Smooth muscle cell (in vitro differentiated cells): ENCODE measurements at regions not wholly inside any gene's neighbourhood (a gene's known extent, or its start where the extent isn't known, plus 50 kb on each side); places are given as distances from the start of the nearest gene placed in this dataset.

Source experiments
- DNase-seq: peaks from one replicate; lab custom pipeline; 2025; ENCODE audit not compliant: unreplicated experiment; lab: John Stamatoyannopoulos, UW
- H2AFZ ChIP-seq: fragments of 200-600 bp; sonication (generic); 2 replicates; pipeline ENCODE4 v1.6.0; 2016; ENCODE audit warnings: antibody characterized with exemption, low read depth, mild to moderate bottlenecking
- H3F3A ChIP-seq: fragments of 200-600 bp; sonication (generic); 2 replicates; pipeline ENCODE4 v1.6.0; 2017; ENCODE audit warnings: antibody characterized with exemption, low read depth
- H3K27ac ChIP-seq: fragments of 200-600 bp; sonication (generic); 2 replicates; pipeline ENCODE4 v1.5.1; 2016; ENCODE audit warnings: low read depth, mild to moderate bottlenecking
- H3K27me3 ChIP-seq: fragments of 200-600 bp; sonication (generic); 2 replicates; pipeline ENCODE4 v1.6.1; 2016; ENCODE audit warnings: low read depth, mild to moderate bottlenecking
- H3K36me3 ChIP-seq: fragments of 200-600 bp; sonication (generic); 2 replicates; pipeline ENCODE4 v1.5.1; 2016; ENCODE audit warnings: low read depth
- H3K4me1 ChIP-seq: fragments of 200-600 bp; sonication (generic); 2 replicates; pipeline ENCODE4 v1.5.1; 2016; ENCODE audit warnings: low read depth
- H3K4me2 ChIP-seq: fragments of 200-600 bp; sonication (generic); 2 replicates; pipeline ENCODE4 v1.6.0; 2016; ENCODE audit warnings: mild to moderate bottlenecking
- H3K4me3 ChIP-seq: fragments of 200-600 bp; sonication (generic); 2 replicates; pipeline ENCODE4 v1.5.1; 2016; ENCODE audit warnings: mild to moderate bottlenecking
- H3K79me2 ChIP-seq: fragments of 200-600 bp; sonication (generic); 2 replicates; pipeline ENCODE4 v1.6.0; 2016; ENCODE audit warnings: low read depth, mild to moderate bottlenecking
- H3K9ac ChIP-seq: fragments of 200-600 bp; sonication (generic); 2 replicates; pipeline ENCODE4 v1.6.0; 2016; ENCODE audit warnings: low read depth
- H3K9me3 ChIP-seq: fragments of 200-600 bp; sonication (generic); replicated peaks from 2 replicates; pipeline ENCODE4 v1.5.1; 2016; ENCODE audit warnings: low read depth
- H4K20me1 ChIP-seq: fragments of 200-600 bp; sonication (generic); 2 replicates; pipeline ENCODE4 v1.6.0; 2016; ENCODE audit warnings: low read depth
- WGBS: methylation state at CpG from one replicate; pipeline ENCODE4 v1.1.7; 2016; ENCODE audit warnings: low lambda C conversion rate; 5-methylcytosine and 5-hydroxymethylcytosine counted together
- TF ChIP-seq, protein P1 (sequence below): fragments of 200-600 bp; sonication (generic); IDR thresholded peaks from 2 replicates; pipeline ENCODE4 v1.5.1; 2017; ENCODE audit warnings: borderline replicate concordance, mild to moderate bottlenecking, antibody characterized with exemption; ENCODE audit not compliant: insufficient read depth, poor library complexity, severe bottlenecking

DNA sequence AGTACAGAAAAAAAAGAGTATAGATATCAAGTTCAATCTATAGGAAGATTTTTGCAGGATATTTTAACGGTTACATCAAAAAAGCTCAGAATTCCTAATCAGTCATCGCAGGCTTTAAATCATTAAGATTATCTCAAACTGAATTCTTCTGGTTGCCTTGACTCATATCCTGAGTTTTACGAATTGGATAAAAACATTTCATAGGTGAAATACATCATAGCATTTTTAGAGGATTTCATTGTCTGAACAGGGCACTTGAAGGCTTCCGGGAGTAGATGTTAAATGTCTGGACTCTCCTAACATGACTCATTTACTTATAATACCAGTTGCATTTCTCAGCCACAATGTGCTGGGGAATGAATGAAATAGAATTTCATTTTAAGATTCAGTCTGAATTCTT is 2216.6 kb upstream of the RAG2 start:
- Histone ChIP-seq H3F3A (no peaks in the 10 kb centered on the region), H3K36me3 (no peaks in the 10 kb centered on the region), H4K20me1 (no peaks in the 10 kb centered on the region), H2AFZ (peak overlapping the region; percentile 56), H3K4me2 (peak overlapping the region; percentile 28), H3K4me1 (no peaks in the 10 kb centered on the region), H3K9me3 (no peaks in the 10 kb centered on the region), H3K4me3 (no peak overlapping the region), H3K9ac (no peak overlapping the region), H3K27me3 (no peaks in the 10 kb centered on the region), H3K27ac (peak overlapping the region; percentile 76), H3K79me2 (no peaks in the 10 kb centered on the region)
- no peak for DNase-seq
- 22% methylated on average over 4 of the region's 4 CpGs for WGBS
- TF ChIP-seq, protein P1, sequence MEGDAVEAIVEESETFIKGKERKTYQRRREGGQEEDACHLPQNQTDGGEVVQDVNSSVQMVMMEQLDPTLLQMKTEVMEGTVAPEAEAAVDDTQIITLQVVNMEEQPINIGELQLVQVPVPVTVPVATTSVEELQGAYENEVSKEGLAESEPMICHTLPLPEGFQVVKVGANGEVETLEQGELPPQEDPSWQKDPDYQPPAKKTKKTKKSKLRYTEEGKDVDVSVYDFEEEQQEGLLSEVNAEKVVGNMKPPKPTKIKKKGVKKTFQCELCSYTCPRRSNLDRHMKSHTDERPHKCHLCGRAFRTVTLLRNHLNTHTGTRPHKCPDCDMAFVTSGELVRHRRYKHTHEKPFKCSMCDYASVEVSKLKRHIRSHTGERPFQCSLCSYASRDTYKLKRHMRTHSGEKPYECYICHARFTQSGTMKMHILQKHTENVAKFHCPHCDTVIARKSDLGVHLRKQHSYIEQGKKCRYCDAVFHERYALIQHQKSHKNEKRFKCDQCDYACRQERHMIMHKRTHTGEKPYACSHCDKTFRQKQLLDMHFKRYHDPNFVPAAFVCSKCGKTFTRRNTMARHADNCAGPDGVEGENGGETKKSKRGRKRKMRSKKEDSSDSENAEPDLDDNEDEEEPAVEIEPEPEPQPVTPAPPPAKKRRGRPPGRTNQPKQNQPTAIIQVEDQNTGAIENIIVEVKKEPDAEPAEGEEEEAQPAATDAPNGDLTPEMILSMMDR, result no peak

DNA sequence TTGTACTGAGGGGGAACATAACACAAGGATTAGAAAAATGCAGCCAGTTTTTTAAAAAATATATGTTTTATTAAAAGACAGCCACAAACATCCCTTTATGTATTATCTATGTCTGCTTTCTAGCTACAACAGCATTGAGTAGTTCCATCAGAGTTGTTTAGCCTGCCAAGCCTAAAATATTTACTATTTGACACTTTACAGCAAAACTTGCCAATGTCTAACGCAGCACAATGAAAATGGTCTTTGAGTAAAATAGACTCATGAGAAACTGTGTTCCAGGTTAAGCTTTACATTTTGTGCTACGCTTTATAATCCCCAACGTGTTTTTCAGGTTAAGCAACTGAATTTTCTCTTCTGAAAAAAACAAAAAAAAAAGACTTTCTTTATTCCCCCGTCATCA is 2211.5 kb upstream of the RAG2 start:
- DNase-seq, result no peak
- Histone ChIP-seq H3K79me2 (no peaks in the 10 kb centered on the region), H3K9ac (no peak overlapping the region), H2AFZ (no peak overlapping the region), H3K36me3 (no peaks in the 10 kb centered on the region), H3K4me3 (no peak overlapping the region), H3F3A (no peaks in the 10 kb centered on the region), H3K4me2 (no peak overlapping the region), H3K4me1 (no peaks in the 10 kb centered on the region), H3K27ac (no peak overlapping the region), H4K20me1 (no peaks in the 10 kb centered on the region), H3K27me3 (no peaks in the 10 kb centered on the region), H3K9me3 (no peaks in the 10 kb centered on the region)
- TF ChIP-seq, protein P1, result no peak
- WGBS, result 84% methylated on average over 4 of the region's 4 CpGs

DNA sequence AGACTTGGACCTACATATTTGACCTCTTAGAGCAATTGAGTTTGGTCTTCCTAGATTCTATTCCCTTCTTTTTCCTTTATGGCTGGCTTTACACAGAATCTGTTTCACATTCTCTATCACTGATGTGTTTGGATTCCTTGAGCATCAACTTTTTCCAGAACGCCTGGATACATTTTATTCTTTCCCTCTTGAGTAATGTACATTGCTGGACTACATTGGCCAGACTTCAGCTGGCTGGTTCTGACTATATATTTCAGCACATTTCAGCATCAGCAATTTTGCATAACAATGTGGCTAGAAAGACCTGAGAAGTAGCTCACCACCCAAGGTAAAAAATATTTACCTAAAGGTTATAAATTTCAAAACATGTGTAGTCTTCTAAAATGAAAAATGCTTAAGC is 2198.2 kb upstream of the RAG2 start:
- Histone ChIP-seq H3K9ac (no peak overlapping the region), H3K4me3 (no peak overlapping the region), H3K36me3 (no peaks in the 10 kb centered on the region), H3K79me2 (no peaks in the 10 kb centered on the region), H3K27ac (no peak overlapping the region), H3K27me3 (no peaks in the 10 kb centered on the region), H3K9me3 (no peaks in the 10 kb centered on the region), H3K4me1 (no peaks in the 10 kb centered on the region), H4K20me1 (no peaks in the 10 kb centered on the region), H2AFZ (no peak overlapping the region), H3F3A (no peaks in the 10 kb centered on the region), H3K4me2 (no peak overlapping the region)
- TF ChIP-seq, protein P1, result no peak
- WGBS, result 86% methylated on average over 1 of the region's 1 CpG
- no peak for DNase-seq

DNA sequence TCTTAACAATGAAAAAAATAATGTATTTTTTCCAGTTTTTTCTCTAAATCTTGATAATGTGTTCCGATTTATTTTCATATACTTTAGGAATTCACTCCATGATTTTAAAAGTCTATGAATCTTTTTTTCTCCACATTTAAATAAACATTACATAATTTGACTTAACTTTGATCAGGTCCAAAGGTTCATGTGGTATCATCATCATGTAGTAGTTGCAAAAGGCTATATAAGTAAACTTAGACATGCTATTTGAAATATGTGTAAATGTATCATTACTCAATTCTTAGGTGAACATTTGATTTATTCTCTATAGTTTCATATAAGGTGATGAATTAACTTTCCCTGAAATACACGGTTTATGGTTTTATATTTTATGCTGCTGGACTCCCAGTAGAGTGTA is 2197.0 kb upstream of the RAG2 start:
- Histone ChIP-seq H3K9ac (no peak overlapping the region), H3K36me3 (no peaks in the 10 kb centered on the region), H3K4me1 (no peaks in the 10 kb centered on the region), H3K4me3 (no peak overlapping the region), H4K20me1 (no peaks in the 10 kb centered on the region), H3K79me2 (no peaks in the 10 kb centered on the region), H3K9me3 (no peaks in the 10 kb centered on the region), H3F3A (no peaks in the 10 kb centered on the region), H3K27me3 (no peaks in the 10 kb centered on the region), H3K27ac (no peak overlapping the region), H2AFZ (no peak overlapping the region), H3K4me2 (no peak overlapping the region)
- 97% methylated on average over 2 of the region's 2 CpGs for WGBS
- TF ChIP-seq, protein P1, result no peak
- no peak for DNase-seq
